ENCODE measurements at regions not wholly inside any gene's neighbourhood (a gene's known extent, or its start where the extent isn't known, plus 50 kb on each side); places are given as distances from the start of the nearest gene placed in this dataset.

DNA sequence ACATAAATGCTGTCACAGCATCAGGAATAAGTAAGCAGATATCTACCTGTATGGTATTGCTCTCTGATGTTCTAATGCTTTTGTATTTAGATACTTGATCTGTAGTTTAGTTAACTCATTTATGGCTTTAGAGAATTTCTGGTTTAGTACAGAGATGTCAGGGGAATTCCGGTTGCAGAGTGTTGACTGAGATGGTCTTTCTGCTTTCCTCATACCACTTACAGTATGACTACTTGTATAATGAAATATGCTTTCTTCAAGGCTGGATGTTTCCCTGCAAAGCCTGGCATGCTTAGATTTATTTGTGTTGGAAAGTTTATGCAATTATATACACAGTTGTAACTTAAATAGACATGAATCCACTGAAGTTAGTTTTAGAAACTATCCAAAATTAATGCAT is 278.4 kb downstream of the CDH26 start:
- TF ChIP-seq, protein P1, sequence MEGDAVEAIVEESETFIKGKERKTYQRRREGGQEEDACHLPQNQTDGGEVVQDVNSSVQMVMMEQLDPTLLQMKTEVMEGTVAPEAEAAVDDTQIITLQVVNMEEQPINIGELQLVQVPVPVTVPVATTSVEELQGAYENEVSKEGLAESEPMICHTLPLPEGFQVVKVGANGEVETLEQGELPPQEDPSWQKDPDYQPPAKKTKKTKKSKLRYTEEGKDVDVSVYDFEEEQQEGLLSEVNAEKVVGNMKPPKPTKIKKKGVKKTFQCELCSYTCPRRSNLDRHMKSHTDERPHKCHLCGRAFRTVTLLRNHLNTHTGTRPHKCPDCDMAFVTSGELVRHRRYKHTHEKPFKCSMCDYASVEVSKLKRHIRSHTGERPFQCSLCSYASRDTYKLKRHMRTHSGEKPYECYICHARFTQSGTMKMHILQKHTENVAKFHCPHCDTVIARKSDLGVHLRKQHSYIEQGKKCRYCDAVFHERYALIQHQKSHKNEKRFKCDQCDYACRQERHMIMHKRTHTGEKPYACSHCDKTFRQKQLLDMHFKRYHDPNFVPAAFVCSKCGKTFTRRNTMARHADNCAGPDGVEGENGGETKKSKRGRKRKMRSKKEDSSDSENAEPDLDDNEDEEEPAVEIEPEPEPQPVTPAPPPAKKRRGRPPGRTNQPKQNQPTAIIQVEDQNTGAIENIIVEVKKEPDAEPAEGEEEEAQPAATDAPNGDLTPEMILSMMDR (conservative IDR thresholded peaks at IDR 0.05; ENCODE audit: low read depth, low read length): no peak
- TF ChIP-seq CHD1 (IDR thresholded peaks at IDR 0.05; ENCODE audit: low read depth, low read length) (no peak), POLR2A (IDR thresholded peaks at IDR 0.05; ENCODE audit: low read depth, low read length) (no peak), MAZ (IDR thresholded peaks at IDR 0.05; ENCODE audit: borderline replicate concordance, low read depth, low read length) (no peak)
- TF ChIP-seq, protein P2, sequence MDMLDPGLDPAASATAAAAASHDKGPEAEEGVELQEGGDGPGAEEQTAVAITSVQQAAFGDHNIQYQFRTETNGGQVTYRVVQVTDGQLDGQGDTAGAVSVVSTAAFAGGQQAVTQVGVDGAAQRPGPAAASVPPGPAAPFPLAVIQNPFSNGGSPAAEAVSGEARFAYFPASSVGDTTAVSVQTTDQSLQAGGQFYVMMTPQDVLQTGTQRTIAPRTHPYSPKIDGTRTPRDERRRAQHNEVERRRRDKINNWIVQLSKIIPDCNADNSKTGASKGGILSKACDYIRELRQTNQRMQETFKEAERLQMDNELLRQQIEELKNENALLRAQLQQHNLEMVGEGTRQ (IDR thresholded peaks at IDR 0.05; ENCODE audit: low read depth, low read length): no peak
